SH-SY5Y (cell line): ENCODE measurements at regions not wholly inside any gene's neighbourhood (a gene's known extent, or its start where the extent isn't known, plus 50 kb on each side); places are given as distances from the start of the nearest gene placed in this dataset.

ENCODE experiments used
- GATA2 ChIP-seq: IDR thresholded peaks from 2 replicates; pipeline ENCODE4 v1.6.1; 2011; ENCODE audit warnings: mild to moderate bottlenecking, low read depth, low read length
- GATA3 ChIP-seq: IDR thresholded peaks from 2 replicates; pipeline ENCODE4 v1.6.1; 2011; ENCODE audit warnings: low read depth, mild to moderate bottlenecking, low read length, moderate library complexity

- TF ChIP-seq GATA2 = no peak
- TF ChIP-seq GATA3 = no peak
Observed at GRCh38 chr3:13143381-13144004, 70.3 kb upstream of the IQSEC1 start.
